Erythroblast (primary cell): ENCODE measurements at regions not wholly inside any gene's neighbourhood (a gene's known extent, or its start where the extent isn't known, plus 50 kb on each side); places are given as distances from the start of the nearest gene placed in this dataset.
"Not testable (repeated sequence)": the region's sequence is repeated elsewhere in the genome, so short reads cannot be mapped to it uniquely, and the experiment has no call there.

Experiments used
- GATA1 ChIP-seq: IDR thresholded peaks from 2 replicates; pipeline ENCODE4 v1.6.1; 2011; ENCODE audit warnings: low read depth, mild to moderate bottlenecking, control low read depth, low read length, moderate library complexity
- POLR2A ChIP-seq: IDR thresholded peaks from 2 replicates; pipeline ENCODE4 v1.6.1; 2011; ENCODE audit warnings: mild to moderate bottlenecking, low read length

GRCh38 chr5:115448630-115449029, 95.9 kb downstream of the FEM1C start:
- TF ChIP-seq POLR2A, GATA1: not testable (repeated sequence)
